ENCODE measurements at regions not wholly inside any gene's neighbourhood (a gene's known extent, or its start where the extent isn't known, plus 50 kb on each side); places are given as distances from the start of the nearest gene placed in this dataset.

- TF ChIP-seq CTCF (IDR thresholded peaks at IDR 0.05; ENCODE audit: borderline replicate concordance, extremely low read depth, low read length, poor library complexity, severe bottlenecking) (no peak), EZH2 (IDR thresholded peaks at IDR 0.05; ENCODE audit: borderline replicate concordance, low read depth, low read length, severe bottlenecking) (no peak)
Measured at GRCh38 chr4:156615066-156615531, 356.5 kb downstream of the PDGFC start.
